Loucy (cell line): ENCODE measurements at regions not wholly inside any gene's neighbourhood (a gene's known extent, or its start where the extent isn't known, plus 50 kb on each side); places are given as distances from the start of the nearest gene placed in this dataset.
"Not testable (repeated sequence)": the region's sequence is repeated elsewhere in the genome, so short reads cannot be mapped to it uniquely, and the experiment has no call there.

Experiments
- H2AFZ ChIP-seq: fragments of 200-600 bp; sonication (generic); 2 replicates; pipeline ENCODE4 v1.6.0; 2016; ENCODE audit warnings: antibody characterized with exemption, mild to moderate bottlenecking, low read length, moderate library complexity
- H3F3A ChIP-seq: fragments of 200-600 bp; 2 replicates; pipeline ENCODE4 v1.6.0; 2016; ENCODE audit warnings: antibody characterized with exemption, low read depth, mild to moderate bottlenecking
- H3K27me3 ChIP-seq: fragments of 200-600 bp; sonication (generic); 2 replicates; pipeline ENCODE4 v1.6.1; 2014; ENCODE audit warnings: low read length, mild to moderate bottlenecking; ENCODE audit not compliant: insufficient read depth, poor library complexity, severe bottlenecking
- H3K36me3 ChIP-seq: fragments of 200-600 bp; sonication (generic); 2 replicates; pipeline ENCODE4 v1.6.1; 2016; ENCODE audit warnings: low read length; ENCODE audit not compliant: insufficient read depth
- H3K4me1 ChIP-seq: fragments of 200-600 bp; sonication (generic); 2 replicates; pipeline ENCODE4 v1.5.1; 2014; ENCODE audit warnings: low read length, mild to moderate bottlenecking; ENCODE audit not compliant: insufficient read depth, poor library complexity, severe bottlenecking
- H3K4me2 ChIP-seq: fragments of 200-600 bp; sonication (generic); 2 replicates; pipeline ENCODE4 v1.6.0; 2014; ENCODE audit warnings: antibody characterized with exemption, low read length, low read depth, mild to moderate bottlenecking; ENCODE audit not compliant: poor library complexity, severe bottlenecking
- H3K4me3 ChIP-seq: fragments of 200-600 bp; sonication (generic); 2 replicates; pipeline ENCODE4 v1.5.1; 2014; ENCODE audit warnings: low read length, mild to moderate bottlenecking, mixed read lengths; ENCODE audit not compliant: poor library complexity, severe bottlenecking
- H3K79me2 ChIP-seq: fragments of 200-600 bp; sonication (generic); 2 replicates; pipeline ENCODE4 v1.6.1; 2014; ENCODE audit warnings: low read length; ENCODE audit not compliant: insufficient read depth
- H3K9ac ChIP-seq: fragments of 200-600 bp; sonication (generic); 2 replicates; pipeline ENCODE4 v1.6.0; 2014; ENCODE audit warnings: mild to moderate bottlenecking, low read depth, low read length, moderate library complexity; ENCODE audit not compliant: poor library complexity, severe bottlenecking
- H3K9me2 ChIP-seq: fragments of 200-600 bp; sonication (generic); replicated peaks from 2 replicates; pipeline ENCODE4 v1.6.1; 2016; ENCODE audit warnings: low read depth, low read length, mixed read lengths
- H3K9me3 ChIP-seq: fragments of 200-600 bp; sonication (generic); 2 replicates; pipeline ENCODE4 v1.6.1; 2014; ENCODE audit warnings: mild to moderate bottlenecking, antibody characterized with exemption, low read length, low read depth; ENCODE audit not compliant: insufficient read depth
- H4K20me1 ChIP-seq: fragments of 200-600 bp; sonication (generic); 2 replicates; pipeline ENCODE4 v1.6.0; 2014; ENCODE audit warnings: antibody characterized with exemption, low read length, mild to moderate bottlenecking; ENCODE audit not compliant: insufficient read depth, poor library complexity, severe bottlenecking
- CTCF ChIP-seq: fragments of 200-600 bp; sonication (generic); conservative IDR thresholded peaks from 2 replicates; pipeline ENCODE4 v1.5.1; 2014; ENCODE audit warnings: mild to moderate bottlenecking, antibody characterized with exemption, low read length
- EZH2phosphoT487 ChIP-seq: fragments of 200-600 bp; IDR thresholded peaks from 2 replicates; pipeline ENCODE4 v1.6.1; 2018; ENCODE audit warnings: antibody characterized with exemption, mild to moderate bottlenecking, moderate library complexity, borderline replicate concordance

GRCh38 chr7:145350334-145350733 lies 514.5 kb upstream of the TPK1 start:
- Histone ChIP-seq H3K36me3 (no peaks in the 10 kb centered on the region), H3K9me3 (no peaks in the 10 kb centered on the region), H3K9me2 (no peaks in the 10 kb centered on the region), H2AFZ (no peak overlapping the region), H3K9ac (no peak overlapping the region), H3K79me2 (no peaks in the 10 kb centered on the region), H3F3A (no peaks in the 10 kb centered on the region), H3K4me2 (no peak overlapping the region), H3K4me1 (no peaks in the 10 kb centered on the region), H3K4me3 (no peak overlapping the region), H3K27me3 (no peaks in the 10 kb centered on the region), H4K20me1 (no peaks in the 10 kb centered on the region)
- TF ChIP-seq CTCF (no peak), EZH2phosphoT487 (no peak)

- not testable (repeated sequence) for H3K9me3 ChIP-seq, H3K4me2 ChIP-seq, H4K20me1 ChIP-seq, H3K9me2 ChIP-seq, H3K9ac ChIP-seq, H3K36me3 ChIP-seq, H3K4me1 ChIP-seq, H3K4me3 ChIP-seq, H3K79me2 ChIP-seq, H3K27me3 ChIP-seq, H2AFZ ChIP-seq, H3F3A ChIP-seq
Measured at GRCh38 chr7:145349452-145349851, 513.6 kb upstream of the TPK1 start.

GRCh38 chr7:145347271-145347670 lies 511.4 kb upstream of the TPK1 start:
- no peaks in the 10 kb centered on the region for H3K79me2 ChIP-seq
- no peaks in the 10 kb centered on the region for H3K27me3 ChIP-seq
- H3K4me3 ChIP-seq: no peak overlapping the region
- no peaks in the 10 kb centered on the region for H3K4me1 ChIP-seq
- H2AFZ ChIP-seq: no peak overlapping the region
- H3K9ac ChIP-seq: no peak overlapping the region
- no peak overlapping the region for H3K4me2 ChIP-seq
- no peaks in the 10 kb centered on the region for H3K9me2 ChIP-seq
- TF ChIP-seq CTCF (no peak), EZH2phosphoT487 (no peak)
- H4K20me1 ChIP-seq: no peaks in the 10 kb centered on the region
- H3K36me3 ChIP-seq: no peaks in the 10 kb centered on the region
- no peaks in the 10 kb centered on the region for H3F3A ChIP-seq
- no peaks in the 10 kb centered on the region for H3K9me3 ChIP-seq

- H4K20me1 ChIP-seq: no peaks in the 10 kb centered on the region
- no peaks in the 10 kb centered on the region for H3K36me3 ChIP-seq
- no peaks in the 10 kb centered on the region for H3K79me2 ChIP-seq
- no peaks in the 10 kb centered on the region for H3K4me1 ChIP-seq
- no peak overlapping the region for H2AFZ ChIP-seq
- H3K9me3 ChIP-seq: no peaks in the 10 kb centered on the region
- no peaks in the 10 kb centered on the region for H3K27me3 ChIP-seq
- no peaks in the 10 kb centered on the region for H3K9me2 ChIP-seq
- TF ChIP-seq EZH2phosphoT487 (no peak), CTCF (no peak)
- H3K4me3 ChIP-seq: no peak overlapping the region
- no peak overlapping the region for H3K4me2 ChIP-seq
- no peak overlapping the region for H3K9ac ChIP-seq
- H3F3A ChIP-seq: no peaks in the 10 kb centered on the region
Measured at GRCh38 chr7:145339319-145339718, 503.5 kb upstream of the TPK1 start.
